Prostate gland (tissue), 2 donors: ENCODE measurements at regions not wholly inside any gene's neighbourhood (a gene's known extent, or its start where the extent isn't known, plus 50 kb on each side); places are given as distances from the start of the nearest gene placed in this dataset.

Source experiments
- CTCF ChIP-seq, 4 experiments: fragments of 200-600 bp in 2 of 4; fragments of 450-650 bp in 2 of 4; sonication (generic) in 2 of 4; IDR thresholded peaks; 1 replicate in 3 of 4; 2 replicates in 1 of 4; pipeline ENCODE4 v1.5.1; 2016 to 2019; ENCODE audit warnings: antibody characterized with exemption in 4 of 4, mild to moderate bottlenecking in 2 of 4, moderate library complexity in 2 of 4
- POLR2A ChIP-seq: fragments of 450-650 bp; IDR thresholded peaks from one replicate; pipeline ENCODE4 v1.6.1; 2016; ENCODE audit warnings: antibody characterized with exemption, mild to moderate bottlenecking

GRCh38 chr16:66256919-66257318 is 109.6 kb upstream of the CDH5 start:
- no peak for TF ChIP-seq CTCF (IDR thresholded peaks at IDR 0.05)
- no peak for TF ChIP-seq POLR2A
